Spleen (tissue), 11 donors: ENCODE measurements at regions not wholly inside any gene's neighbourhood (a gene's known extent, or its start where the extent isn't known, plus 50 kb on each side); places are given as distances from the start of the nearest gene placed in this dataset.

Experiments
- DNase-seq: peaks from one replicate; pipeline ENCODE4 v3.0.0-alpha.2; 2020
- H3K27ac ChIP-seq, 8 donors: fragments of 200-600 bp; sonication (generic) in 7 of 8; 1 replicate in 4 of 8; 2 replicates in 4 of 8; pipeline versions ENCODE4 v1.5.0 to v1.8.0; 2016 to 2021; ENCODE audit warnings: inconsistent platforms in 4 of 8, mild to moderate bottlenecking in 4 of 8, moderate library complexity in 1 of 8
- H3K27me3 ChIP-seq, 7 donors: fragments of 200-600 bp; sonication (generic) in 6 of 7; replicated peaks in 1 of 7; 1 replicate in 4 of 7; 2 replicates in 3 of 7; pipeline versions ENCODE4 v1.5.0 to v1.8.0; 2016 to 2021; ENCODE audit warnings: inconsistent platforms in 3 of 7, mild to moderate bottlenecking in 1 of 7
- H3K36me3 ChIP-seq, 6 donors: fragments of 200-600 bp; sonication (generic) in 5 of 6; 1 replicate in 4 of 6; 2 replicates in 2 of 6; pipeline versions ENCODE4 v1.5.0 to v1.8.0; 2016 to 2021; ENCODE audit warnings: inconsistent platforms in 2 of 6
- H3K4me1 ChIP-seq, 6 donors: fragments of 200-600 bp; sonication (generic) in 5 of 6; 1 replicate in 3 of 6; 2 replicates in 3 of 6; pipeline versions ENCODE4 v1.5.0 to v1.8.0; 2016 to 2021; ENCODE audit warnings: inconsistent platforms in 3 of 6
- H3K4me3 ChIP-seq, 8 donors: fragments of 200-600 bp; sonication (generic) in 7 of 8; 1 replicate in 4 of 8; 2 replicates in 4 of 8; pipeline versions ENCODE4 v1.5.0 to v1.8.0; 2016 to 2021; ENCODE audit warnings: inconsistent platforms in 4 of 8, mild to moderate bottlenecking in 4 of 8, moderate library complexity in 2 of 8
- H3K9me3 ChIP-seq, 8 donors: fragments of 200-600 bp; sonication (generic) in 7 of 8; 1 replicate in 4 of 8; 2 replicates in 4 of 8; pipeline versions ENCODE4 v1.5.0 to v1.8.0; 2016 to 2021; ENCODE audit warnings: inconsistent platforms in 4 of 8
- POLR2A ChIP-seq, 3 donors: fragments of 450-650 bp; IDR thresholded peaks; one replicate each; pipeline ENCODE4 v1.5.1; 2017; ENCODE audit warnings: antibody characterized with exemption in 3 of 3, mild to moderate bottlenecking in 1 of 3
- POLR2AphosphoS5 ChIP-seq, 3 donors: sonication (generic); formaldehyde crosslinking; IDR thresholded peaks; one replicate each; pipeline ENCODE4 v1.5.1; 2017; ENCODE audit warnings: antibody characterized with exemption in 3 of 3
- WGBS, 5 donors: extraction: QIAGEN DNeasy Blood & Tissue Kit in 3 of 5; methylation state at CpG; one replicate each; pipeline versions ENCODE4 v1.1.5 to v1.1.7; 2013 to 2018; 5-methylcytosine and 5-hydroxymethylcytosine counted together
- intact Hi-C: fragments of 100-400 bp; cut with DNase I; formaldehyde crosslinking; loops from one replicate; pipeline ENCODE4 v1.15.0; 2023; ENCODE audit warnings: low total_unique reads
- TF ChIP-seq, protein P1 (sequence below), 11 experiments: fragments of 200-600 bp in 7 of 11; fragments of 450-650 bp in 4 of 11; sonication (generic) in 4 of 11; IDR thresholded peaks in 8 of 11; conservative IDR thresholded peaks in 3 of 11; 1 replicate in 7 of 11; 2 replicates in 4 of 11; pipeline versions ENCODE4 v1.4.0 to v1.8.0; 2016 to 2021; ENCODE audit warnings: antibody characterized with exemption in 11 of 11, inconsistent platforms in 4 of 11, mild to moderate bottlenecking in 1 of 11
- donor health status: healthy with polysubstance abuse.
- donor health status: DM: no; HTN: no; CAD: no; lungs with moderate emphysema.
- donor health status: DM: no; HTN: no; CAD: no.
- donor health status: Bipolar disorder and iron deficiency.
- donor health status: healthy.
- donor health status: DM: no; HTN: no; CAD: no.
- donor health status: DM: yes; HTN: yes; CAD: no.

GRCh38 chr10:110404825-110405224, 92.9 kb upstream of the DUSP5 start:
- Histone ChIP-seq H3K4me3 (no peak overlapping the region), H3K27ac (no peak overlapping the region), H3K36me3 (no peaks in the 10 kb centered on the region), H3K27me3 (no peaks in the 10 kb centered on the region), H3K4me1 (peaks cover 0 to 14% (median 3%) of the 10 kb centered on the region in 6 donors), H3K9me3 (no peaks in the 10 kb centered on the region)
- 67 to 74% (median 70%) methylated on average over 8 of the region's 8 CpGs for WGBS, 5 donors
- no peak for DNase-seq
- intact Hi-C loops = no loop called here
- TF ChIP-seq POLR2AphosphoS5 (IDR thresholded peaks at IDR 0.05) (no peak), POLR2A (IDR thresholded peaks at IDR 0.05) (no peak)
- TF ChIP-seq, protein P1, sequence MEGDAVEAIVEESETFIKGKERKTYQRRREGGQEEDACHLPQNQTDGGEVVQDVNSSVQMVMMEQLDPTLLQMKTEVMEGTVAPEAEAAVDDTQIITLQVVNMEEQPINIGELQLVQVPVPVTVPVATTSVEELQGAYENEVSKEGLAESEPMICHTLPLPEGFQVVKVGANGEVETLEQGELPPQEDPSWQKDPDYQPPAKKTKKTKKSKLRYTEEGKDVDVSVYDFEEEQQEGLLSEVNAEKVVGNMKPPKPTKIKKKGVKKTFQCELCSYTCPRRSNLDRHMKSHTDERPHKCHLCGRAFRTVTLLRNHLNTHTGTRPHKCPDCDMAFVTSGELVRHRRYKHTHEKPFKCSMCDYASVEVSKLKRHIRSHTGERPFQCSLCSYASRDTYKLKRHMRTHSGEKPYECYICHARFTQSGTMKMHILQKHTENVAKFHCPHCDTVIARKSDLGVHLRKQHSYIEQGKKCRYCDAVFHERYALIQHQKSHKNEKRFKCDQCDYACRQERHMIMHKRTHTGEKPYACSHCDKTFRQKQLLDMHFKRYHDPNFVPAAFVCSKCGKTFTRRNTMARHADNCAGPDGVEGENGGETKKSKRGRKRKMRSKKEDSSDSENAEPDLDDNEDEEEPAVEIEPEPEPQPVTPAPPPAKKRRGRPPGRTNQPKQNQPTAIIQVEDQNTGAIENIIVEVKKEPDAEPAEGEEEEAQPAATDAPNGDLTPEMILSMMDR (IDR thresholded peaks at IDR 0.05 in 8 of 11, conservative IDR thresholded peaks at IDR 0.05 in 3 of 11) = no peak

DNA sequence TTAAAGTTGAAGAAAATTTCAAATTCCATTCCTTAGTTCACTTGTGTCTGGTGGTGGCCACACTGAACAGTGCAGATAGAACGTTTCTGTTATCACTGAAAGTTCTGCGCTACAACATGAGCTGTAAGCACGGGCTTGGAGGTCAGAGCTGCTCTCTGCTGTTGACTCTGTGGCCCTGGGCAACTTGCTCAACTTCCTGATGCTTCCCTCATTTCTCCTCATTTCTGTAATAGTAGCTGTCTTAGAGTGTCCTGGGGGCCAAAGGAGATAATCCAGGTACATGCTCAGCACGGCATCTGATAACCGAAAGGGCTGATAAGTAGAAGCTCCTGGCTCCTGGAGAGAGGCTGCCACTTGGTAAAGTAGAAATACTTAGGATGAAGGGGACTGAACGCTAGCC, 92.3 kb upstream of the DUSP5 start:
- Histone ChIP-seq H3K9me3 (no peaks in the 10 kb centered on the region), H3K4me1 (peaks cover 0 to 19% (median 9%) of the 10 kb centered on the region in 6 donors), H3K27me3 (no peaks in the 10 kb centered on the region), H3K36me3 (no peaks in the 10 kb centered on the region), H3K27ac (no peak overlapping the region), H3K4me3 (no peak overlapping the region)
- DNase-seq = no peak
- intact Hi-C loops = no loop called here
- WGBS, 5 donors = 78 to 94% (median 88%) methylated on average over 6 of the region's 6 CpGs
- TF ChIP-seq POLR2AphosphoS5 (IDR thresholded peaks at IDR 0.05) = no peak

DNA sequence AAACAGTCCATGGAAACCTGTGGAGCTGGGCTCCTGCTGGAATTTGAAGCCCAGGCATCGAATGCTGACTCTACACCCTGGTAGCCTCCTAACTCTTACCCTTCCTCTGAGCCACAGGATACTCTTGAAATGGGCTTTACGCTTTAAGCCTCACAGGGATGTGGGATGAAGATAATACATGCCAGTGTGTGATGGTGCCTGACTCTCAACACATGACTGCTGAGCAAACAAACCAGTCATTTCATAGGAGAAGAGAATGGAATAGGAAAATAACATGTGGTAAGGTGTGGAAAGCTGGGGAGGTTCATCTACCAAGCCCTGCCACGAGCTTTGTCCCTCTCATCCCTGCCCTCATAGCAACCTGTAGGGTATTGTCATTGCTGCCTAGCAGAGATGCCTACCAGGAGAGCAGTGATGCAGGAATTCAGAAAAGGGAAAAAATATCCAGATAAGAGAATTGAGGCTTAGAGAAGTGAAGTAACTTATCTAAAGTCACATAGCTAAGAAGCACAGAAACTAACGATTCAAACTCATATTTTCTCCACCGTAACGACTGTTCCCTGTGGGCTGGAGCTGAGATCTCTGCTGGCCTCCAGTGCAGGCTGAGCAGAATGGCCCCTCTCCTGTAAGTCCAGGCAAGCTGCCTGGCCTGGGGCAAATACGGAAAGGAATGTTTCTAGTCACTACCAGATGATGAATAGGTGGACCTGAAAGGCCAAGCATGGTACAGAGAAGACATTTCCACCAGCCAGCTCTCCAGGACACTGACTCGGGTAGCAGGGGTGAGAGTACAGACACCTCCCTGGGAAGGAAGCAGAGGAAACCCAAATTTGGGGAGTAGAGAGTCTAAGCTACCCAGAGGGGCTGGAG, 90.2 kb upstream of the DUSP5 start:
- Histone ChIP-seq H3K27ac (no peak overlapping the region), H3K9me3 (no peaks in the 10 kb centered on the region), H3K36me3 (no peaks in the 10 kb centered on the region), H3K27me3 (peaks cover 0 to 9% (median 0%) of the 10 kb centered on the region in 7 donors), H3K4me1 (peaks cover under 1 to 41% (median 24%) of the 10 kb centered on the region in 6 donors), H3K4me3 (no peak overlapping the region)
- intact Hi-C loops = no loop called here
- no peak for DNase-seq
- WGBS, 5 donors = 89 to 91% (median 91%) methylated on average over 8 of the region's 8 CpGs
- TF ChIP-seq POLR2A (IDR thresholded peaks at IDR 0.05) = no peak
- no peak for TF ChIP-seq POLR2AphosphoS5 (IDR thresholded peaks at IDR 0.05)
- TF ChIP-seq, protein P1 (IDR thresholded peaks at IDR 0.05 in 8 of 11, conservative IDR thresholded peaks at IDR 0.05 in 3 of 11) = no peak

GRCh38 chr10:110408203-110408871, 89.4 kb upstream of the DUSP5 start:
- Histone ChIP-seq H3K4me1 (peaks cover 6 to 49% (median 32%) of the 10 kb centered on the region in 6 donors), H3K4me3 (no peak overlapping the region), H3K36me3 (no peaks in the 10 kb centered on the region), H3K27ac (no peak overlapping the region), H3K9me3 (no peaks in the 10 kb centered on the region), H3K27me3 (peaks cover 0 to 9% (median 0%) of the 10 kb centered on the region in 7 donors)
- WGBS, 5 donors = 78 to 94% (median 89%) methylated on average over 10 of the region's 10 CpGs
- intact Hi-C loops = no loop called here
- no peak for DNase-seq
- TF ChIP-seq POLR2A (IDR thresholded peaks at IDR 0.05) (no peak), POLR2AphosphoS5 (IDR thresholded peaks at IDR 0.05) (peak in 1 of 3 donors; percentile 7)

- no peaks in the 10 kb centered on the region for H3K9me3 ChIP-seq
- no peak overlapping the region for H3K4me3 ChIP-seq
- no peaks in the 10 kb centered on the region for H3K36me3 ChIP-seq
- H3K27ac ChIP-seq = no peak overlapping the region
- DNase-seq = no peak
- TF ChIP-seq POLR2AphosphoS5 (IDR thresholded peaks at IDR 0.05) = no peak
- TF ChIP-seq, protein P1 (IDR thresholded peaks at IDR 0.05 in 8 of 11, conservative IDR thresholded peaks at IDR 0.05 in 3 of 11) = no peak
- TF ChIP-seq POLR2A (IDR thresholded peaks at IDR 0.05) = no peak
- intact Hi-C loops = no loop called here
- peaks cover 0 to 9% (median 0%) of the 10 kb centered on the region in 7 donors for H3K27me3 ChIP-seq
- 91 to 97% (median 95%) methylated on average over 8 of the region's 8 CpGs for WGBS, 5 donors
- H3K4me1 ChIP-seq = peaks cover 12 to 55% (median 38%) of the 10 kb centered on the region in 6 donors
Measured at GRCh38 chr10:110408943-110409342, 88.8 kb upstream of the DUSP5 start.
